GM18498 (cell line): ENCODE measurements at regions not wholly inside any gene's neighbourhood (a gene's known extent, or its start where the extent isn't known, plus 50 kb on each side); places are given as distances from the start of the nearest gene placed in this dataset.

Experiments used
- ATAC-seq: cut with Tn5 transposase; IDR thresholded peaks from one replicate; pipeline ENCODE4 v1.9.1; 2021; ENCODE audit warnings: mild to moderate bottlenecking, moderate library complexity; ENCODE audit not compliant: unreplicated experiment

GRCh38 chr16:77117707-77118106 is 73.3 kb upstream of the MON1B start:
- ATAC-seq = no peak

GRCh38 chr16:77131398-77131797 is 59.6 kb upstream of the MON1B start:
- ATAC-seq = no peak

- no peak for ATAC-seq
Measured at GRCh38 chr16:77132051-77132618, 58.9 kb upstream of the MON1B start.

- ATAC-seq = no peak
Measured at GRCh38 chr16:77133706-77134105, 57.3 kb upstream of the MON1B start.

GRCh38 chr16:77137045-77137444 is 53.9 kb upstream of the MON1B start:
- ATAC-seq = no peak
